Stimulated activated CD4-positive, alpha-beta T cell treated with anti-CD3 and anti-CD28 coated beads, Interleukin-1b, Interleukin-23, amount 100 ng/mL, for 48 hours (primary cell): ENCODE measurements at regions not wholly inside any gene's neighbourhood (a gene's known extent, or its start where the extent isn't known, plus 50 kb on each side); places are given as distances from the start of the nearest gene placed in this dataset.
A peak's percentile ranks its signal among the peaks of the same experiment; 100 is the strongest.
"Not testable (repeated sequence)": the region's sequence is repeated elsewhere in the genome, so short reads cannot be mapped to it uniquely, and the experiment has no call there.

Experiments used
- DNase-seq: peaks from one replicate; pipeline ENCODE4 v3.0.0-alpha.2; 2020

DNA sequence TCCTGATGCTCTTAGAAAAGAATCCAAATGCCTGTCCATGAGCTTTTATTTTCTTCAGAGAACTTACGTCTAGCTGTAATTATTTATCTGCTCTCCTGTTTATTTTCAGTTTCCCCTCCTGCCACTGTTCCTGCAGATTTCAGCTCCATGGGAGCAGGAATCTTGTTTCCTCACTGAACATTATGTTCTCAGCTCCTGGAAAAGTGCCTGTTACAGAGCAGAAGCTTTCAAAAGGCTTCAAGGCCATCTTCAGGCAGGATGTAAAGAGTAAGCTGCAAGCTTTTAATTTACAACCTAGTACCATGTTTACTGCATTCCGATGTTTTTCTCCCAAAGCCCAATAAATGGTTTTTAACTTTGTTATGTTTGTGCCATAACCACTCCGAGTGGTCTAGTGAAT is 98.4 kb upstream of the BTG1 start:
- no peak for DNase-seq

DNA sequence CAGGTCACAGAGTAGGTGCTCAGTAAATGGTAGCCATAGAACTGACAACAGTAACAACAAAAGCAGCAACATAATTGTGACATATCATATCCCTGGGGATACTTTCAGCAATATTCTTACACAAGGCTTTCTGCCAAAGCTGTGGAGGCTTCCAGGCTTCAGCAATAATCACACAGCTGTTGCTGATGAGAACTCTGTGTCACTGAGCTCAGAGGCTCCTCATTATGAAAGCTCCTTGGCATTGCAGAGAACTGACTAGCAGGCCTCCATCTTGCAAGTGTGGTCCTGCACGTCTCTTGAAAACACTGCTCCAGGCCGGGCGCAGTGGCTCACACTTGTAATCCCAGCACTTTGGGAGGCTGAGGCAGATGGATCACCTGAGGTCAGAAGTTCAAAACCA is 97.3 kb upstream of the BTG1 start:
- no peak for DNase-seq

GRCh38 chr12:92237762-92238523 is 92.3 kb upstream of the BTG1 start:
- DNase-seq = no peak

DNA sequence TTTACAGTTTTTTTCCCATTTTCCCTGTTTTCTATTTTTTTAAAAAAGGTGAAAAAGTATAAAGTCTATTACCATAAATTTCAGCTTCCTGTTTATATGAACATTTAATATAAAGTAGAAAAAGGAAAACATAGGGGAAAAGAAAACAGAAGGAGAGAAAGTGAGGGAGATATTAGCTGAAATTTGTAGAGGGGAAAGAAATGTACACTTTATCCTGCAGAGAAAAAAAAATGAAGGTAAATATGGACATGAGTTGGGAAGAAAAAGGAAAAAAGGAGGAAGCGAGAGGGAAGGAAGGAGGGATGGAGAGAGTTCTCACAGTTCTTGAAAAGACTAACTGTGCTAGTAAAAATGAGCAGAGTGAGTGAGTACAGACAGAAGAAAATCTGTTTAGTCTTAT is 91.6 kb upstream of the BTG1 start:
- DNase-seq = no peak

GRCh38 chr12:92235703-92236472 is 90.2 kb upstream of the BTG1 start:
- DNase-seq = no peak

GRCh38 chr12:92234533-92234932 is 88.9 kb upstream of the BTG1 start:
- peak; percentile 17 for DNase-seq

DNA sequence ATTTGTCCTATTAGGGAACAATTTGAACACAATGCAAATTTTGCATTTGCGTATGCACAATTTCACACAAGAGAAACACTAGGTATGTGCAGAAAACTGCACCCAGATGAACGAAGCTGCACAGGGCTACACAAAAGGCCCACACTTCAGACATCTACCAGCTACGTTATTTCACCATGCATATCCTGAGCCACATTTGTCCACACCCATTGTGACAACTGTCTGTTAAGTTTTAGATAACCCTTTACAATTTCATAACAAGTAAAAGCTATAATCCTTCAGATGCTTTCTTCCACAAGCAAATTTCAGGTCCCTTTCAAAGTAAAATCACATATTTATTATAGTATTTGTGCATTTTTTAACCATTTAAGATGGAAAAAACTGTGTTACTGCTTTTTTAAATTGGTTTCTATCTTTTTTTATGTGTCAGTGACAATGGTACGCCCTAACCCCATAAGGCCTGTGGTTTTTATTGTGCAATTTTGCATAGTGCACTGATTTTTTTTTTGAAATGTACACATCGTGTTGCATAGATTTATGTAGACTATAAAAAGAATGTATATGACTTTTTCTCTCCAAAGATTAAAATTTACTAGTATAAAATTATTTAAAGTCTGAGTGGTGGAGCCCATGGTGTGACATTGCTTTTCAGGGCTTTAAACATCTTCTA is 87.8 kb upstream of the BTG1 start:
- DNase-seq = no peak

- not testable (repeated sequence) for DNase-seq
Observed at GRCh38 chr12:92232371-92232932, 86.8 kb upstream of the BTG1 start.

DNA sequence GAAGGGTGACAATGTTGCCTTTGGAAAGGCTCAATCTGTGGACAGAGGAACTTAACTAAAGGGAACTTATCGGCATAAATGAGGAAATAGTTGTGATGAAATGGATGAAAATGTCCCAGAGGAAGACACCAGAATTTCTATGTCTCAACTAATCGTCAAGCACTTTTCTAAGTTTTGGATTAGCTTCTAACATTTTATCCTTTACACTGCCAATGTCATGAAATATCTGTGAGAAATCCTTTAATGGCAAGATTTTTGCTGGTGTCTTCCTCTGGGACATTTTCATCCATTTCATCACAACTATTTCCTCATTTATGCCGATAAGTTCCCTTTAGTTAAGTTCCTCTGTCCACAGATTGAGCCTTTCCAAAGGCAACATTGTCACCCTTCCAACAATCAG is 86.3 kb upstream of the BTG1 start:
- DNase-seq = not testable (repeated sequence)

GRCh38 chr12:92231532-92231931 is 85.9 kb upstream of the BTG1 start:
- DNase-seq = not testable (repeated sequence)

GRCh38 chr12:92229381-92229780 is 83.7 kb upstream of the BTG1 start:
- DNase-seq = no peak

- DNase-seq = no peak
Observed at GRCh38 chr12:92226961-92227360, 81.3 kb upstream of the BTG1 start.

DNA sequence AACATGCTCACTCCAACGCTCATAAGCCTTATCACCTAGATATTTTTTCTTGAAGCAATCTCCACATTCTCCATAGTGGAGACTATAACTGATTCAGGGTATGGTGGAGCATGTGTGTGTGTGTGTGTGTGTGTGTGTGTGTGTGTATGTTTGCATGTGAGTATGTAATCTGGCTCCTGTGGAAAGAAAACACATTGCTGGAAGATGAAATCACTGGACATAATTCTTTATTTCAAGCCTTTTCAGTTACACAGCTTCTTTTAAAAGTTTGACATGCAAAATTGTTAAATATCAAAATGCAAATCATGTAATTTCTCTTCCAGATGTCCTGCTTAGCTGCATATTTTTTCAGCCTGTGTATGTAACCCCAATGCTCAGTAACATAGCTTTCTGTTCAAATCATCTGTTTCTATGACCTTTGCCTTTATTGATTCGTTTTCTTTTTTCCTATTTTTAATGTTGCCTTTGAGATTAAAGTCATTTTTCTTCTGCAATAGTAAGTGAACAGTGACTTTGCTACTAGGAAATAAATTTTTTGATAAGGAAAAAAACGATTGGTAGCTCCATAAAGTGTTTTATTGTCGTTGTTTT is 80.5 kb upstream of the BTG1 start:
- no peak for DNase-seq

DNA sequence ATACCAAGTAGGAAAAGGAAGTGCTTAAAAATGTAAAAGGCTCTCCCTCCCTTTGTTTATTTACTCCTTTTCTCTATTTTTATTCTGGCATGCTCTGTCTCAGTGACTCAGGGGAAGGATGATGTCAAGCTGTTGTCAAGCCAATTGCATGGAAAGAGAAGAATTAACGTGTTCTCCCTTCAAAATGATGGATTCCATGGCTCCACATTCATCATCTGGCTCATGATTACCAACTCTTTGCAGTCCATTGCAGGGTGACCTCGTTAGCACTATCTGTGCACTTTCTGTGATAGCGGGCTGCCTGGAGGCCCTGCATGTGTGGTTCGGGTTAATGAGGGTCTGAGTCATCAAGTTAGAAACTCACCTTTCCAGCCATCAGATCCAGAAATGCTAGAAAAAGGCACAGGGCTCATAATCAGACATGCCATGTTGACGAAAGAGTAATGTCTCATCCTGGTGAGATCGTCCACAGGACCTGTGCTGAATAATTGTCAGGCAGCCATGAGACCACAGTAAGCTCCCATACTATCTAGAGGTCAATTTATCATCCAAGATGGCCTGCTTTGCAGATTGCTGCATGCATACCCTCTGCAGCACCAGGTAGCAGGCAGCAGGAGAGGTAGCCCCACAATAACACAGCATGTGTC is 79.2 kb upstream of the BTG1 start:
- DNase-seq = no peak

DNA sequence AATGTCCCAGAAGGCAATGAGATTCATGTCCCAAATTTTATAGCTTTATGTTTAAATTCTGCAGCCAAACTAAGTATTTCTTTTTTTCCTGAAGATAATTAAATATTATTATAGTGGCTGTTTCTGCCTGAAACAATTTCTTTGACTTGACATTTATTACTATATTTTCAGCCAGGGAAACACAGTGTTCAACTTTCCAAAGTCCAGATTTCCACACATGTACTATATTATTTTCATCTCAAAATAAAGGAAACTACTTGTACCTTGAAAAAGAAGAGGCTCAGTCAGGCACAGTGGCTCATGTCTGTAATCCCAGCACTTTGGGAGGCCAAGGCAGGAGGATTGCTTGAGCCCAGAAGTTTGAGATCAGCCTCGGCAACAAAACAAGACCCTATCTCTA is 77.8 kb upstream of the BTG1 start:
- no peak for DNase-seq

- DNase-seq = no peak
Observed at GRCh38 chr12:92221656-92222315, 76.1 kb upstream of the BTG1 start.

GRCh38 chr12:92218394-92219077 is 72.9 kb upstream of the BTG1 start:
- no peak for DNase-seq

- DNase-seq = no peak
Observed at GRCh38 chr12:92216092-92216491, 70.4 kb upstream of the BTG1 start.

- no peak for DNase-seq
Observed at GRCh38 chr12:92215358-92215757, 69.7 kb upstream of the BTG1 start.

GRCh38 chr12:92213166-92213565 is 67.5 kb upstream of the BTG1 start:
- DNase-seq = no peak

DNA sequence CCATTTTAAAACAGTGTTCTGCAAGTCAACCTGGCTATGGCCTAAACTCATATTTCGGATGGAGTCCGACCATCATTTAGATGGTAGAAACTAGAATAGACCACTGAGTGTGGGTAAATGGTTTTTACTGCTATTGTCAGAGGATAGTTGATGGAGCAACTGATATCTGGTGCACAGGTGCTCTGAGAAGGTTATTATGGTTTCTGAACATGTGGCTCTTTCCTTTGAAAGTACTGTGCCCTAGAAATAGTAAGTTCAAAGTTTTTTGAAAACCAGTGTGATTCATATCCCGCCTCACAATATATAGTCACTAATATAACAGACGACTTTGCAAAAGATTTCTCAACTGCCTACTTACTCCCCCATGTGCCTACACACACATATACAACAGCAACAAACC is 64.4 kb upstream of the BTG1 start:
- no peak for DNase-seq
